22Rv1 (cell line): ENCODE measurements at regions not wholly inside any gene's neighbourhood (a gene's known extent, or its start where the extent isn't known, plus 50 kb on each side); places are given as distances from the start of the nearest gene placed in this dataset.

ENCODE experiments used
- ZFX ChIP-seq: fragments of 450-650 bp; IDR thresholded peaks from 2 replicates; pipeline ENCODE4 v1.6.1; 2017; ENCODE audit warnings: antibody characterized with exemption, borderline replicate concordance
- TF ChIP-seq, protein P1 (sequence below): fragments of 450-650 bp; IDR thresholded peaks from 2 replicates; pipeline ENCODE4 v1.5.1; 2017; ENCODE audit warnings: mild to moderate bottlenecking

DNA sequence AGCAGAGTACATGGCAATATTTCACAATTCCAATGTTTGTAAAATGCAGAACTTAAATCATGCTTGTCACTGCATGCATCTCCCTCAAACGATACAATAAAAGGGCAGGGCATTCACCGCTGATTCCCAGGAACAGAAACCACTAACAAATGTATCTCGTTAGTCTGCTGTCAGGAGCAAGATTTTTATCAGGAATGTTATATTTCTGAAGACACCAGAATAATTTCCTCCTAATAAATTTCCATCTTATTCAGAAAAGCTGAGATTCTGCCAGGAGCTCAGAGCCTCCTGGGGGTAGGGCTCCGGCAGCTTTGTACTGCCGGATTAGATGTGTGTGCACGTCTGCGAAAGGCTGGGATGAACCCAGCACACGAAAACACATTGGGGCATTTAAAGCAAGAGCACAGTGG is 54.0 kb upstream of the LDB2 start:
- TF ChIP-seq, protein P1, sequence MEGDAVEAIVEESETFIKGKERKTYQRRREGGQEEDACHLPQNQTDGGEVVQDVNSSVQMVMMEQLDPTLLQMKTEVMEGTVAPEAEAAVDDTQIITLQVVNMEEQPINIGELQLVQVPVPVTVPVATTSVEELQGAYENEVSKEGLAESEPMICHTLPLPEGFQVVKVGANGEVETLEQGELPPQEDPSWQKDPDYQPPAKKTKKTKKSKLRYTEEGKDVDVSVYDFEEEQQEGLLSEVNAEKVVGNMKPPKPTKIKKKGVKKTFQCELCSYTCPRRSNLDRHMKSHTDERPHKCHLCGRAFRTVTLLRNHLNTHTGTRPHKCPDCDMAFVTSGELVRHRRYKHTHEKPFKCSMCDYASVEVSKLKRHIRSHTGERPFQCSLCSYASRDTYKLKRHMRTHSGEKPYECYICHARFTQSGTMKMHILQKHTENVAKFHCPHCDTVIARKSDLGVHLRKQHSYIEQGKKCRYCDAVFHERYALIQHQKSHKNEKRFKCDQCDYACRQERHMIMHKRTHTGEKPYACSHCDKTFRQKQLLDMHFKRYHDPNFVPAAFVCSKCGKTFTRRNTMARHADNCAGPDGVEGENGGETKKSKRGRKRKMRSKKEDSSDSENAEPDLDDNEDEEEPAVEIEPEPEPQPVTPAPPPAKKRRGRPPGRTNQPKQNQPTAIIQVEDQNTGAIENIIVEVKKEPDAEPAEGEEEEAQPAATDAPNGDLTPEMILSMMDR = no peak
- TF ChIP-seq ZFX = no peak
